SK-N-SH (cell line): ENCODE measurements at regions not wholly inside any gene's neighbourhood (a gene's known extent, or its start where the extent isn't known, plus 50 kb on each side); places are given as distances from the start of the nearest gene placed in this dataset.

ENCODE experiments used
- CTCF ChIA-PET: fragments of 300-600, 350-600 bp; formaldehyde crosslinking; extraction: SDS; loops from one replicate; lab custom pipeline; 2021; lab: Yijun Ruan, JAX
- POLR2A ChIA-PET: fragments of 350-600 bp; sonication (Branson Sonifier 250); formaldehyde crosslinking; extraction: SDS; loops from one replicate; lab custom pipeline; 2020; ENCODE audit warnings: antibody characterized with exemption, inconsistent platforms; lab: Yijun Ruan, JAX
- DNase-seq: peaks from one replicate; pipeline ENCODE4 v3.0.0; 2012
- H2AFZ ChIP-seq: fragments of 200-600 bp; sonication (generic); 2 replicates; pipeline ENCODE4 v1.8.1; 2016; ENCODE audit warnings: antibody characterized with exemption, mild to moderate bottlenecking, low read depth
- H3F3A ChIP-seq: fragments of 200-600 bp; sonication (generic); replicated peaks from 2 replicates; pipeline ENCODE3; 2016; ENCODE audit warnings: antibody characterized with exemption, mild to moderate bottlenecking; ENCODE audit not compliant: insufficient read depth
- H3K27ac ChIP-seq, 2 experiments: fragments of 200-500 bp in 1 of 2; fragments of 200-600 bp in 1 of 2; sonication (Bioruptor generic) in 1 of 2; sonication (generic), shearing (Covaris generic) in 1 of 2; 2 replicates each; pipeline versions ENCODE4 v1.5.1 to v1.6.1; 2014 to 2016; ENCODE audit warnings: low read depth in 2 of 2, inconsistent platforms in 1 of 2, low read length in 1 of 2, mild to moderate bottlenecking in 1 of 2, mixed read lengths in 1 of 2
- H3K27me3 ChIP-seq: fragments of 200-600 bp; sonication (generic), shearing (Covaris generic); 2 replicates; pipeline ENCODE4 v1.6.1; 2016; ENCODE audit warnings: mixed run types; ENCODE audit not compliant: insufficient read depth
- H3K36me3 ChIP-seq, 2 experiments: fragments of 200-500 bp in 1 of 2; fragments of 200-600 bp in 1 of 2; sonication (Bioruptor generic) in 1 of 2; sonication (generic) in 1 of 2; replicated peaks in 1 of 2; 2 replicates each; pipeline versions ENCODE3 to v1.5.1; 2014 to 2016; ENCODE audit warnings: low read length in 1 of 2, mild to moderate bottlenecking in 1 of 2; ENCODE audit not compliant: insufficient read depth in 2 of 2, control insufficient read depth in 1 of 2
- H3K4me1 ChIP-seq, 2 experiments: fragments of 200-500 bp in 1 of 2; fragments of 200-600 bp in 1 of 2; sonication (Bioruptor generic) in 1 of 2; sonication (generic), shearing (Covaris generic) in 1 of 2; 2 replicates each; pipeline versions ENCODE4 v1.5.1 to v1.6.1; 2014 to 2016; ENCODE audit warnings: low read depth in 1 of 2, low read length in 1 of 2, mixed run types in 1 of 2; ENCODE audit not compliant: insufficient read depth in 2 of 2, control insufficient read depth in 1 of 2
- H3K4me2 ChIP-seq: fragments of 200-600 bp; sonication (generic), shearing (Covaris generic); 2 replicates; pipeline ENCODE4 v1.6.1; 2017; ENCODE audit warnings: mixed run types
- H3K4me3 ChIP-seq, 2 experiments: fragments of 200-500 bp in 1 of 2; fragments of 200-600 bp in 1 of 2; sonication (Bioruptor generic) in 1 of 2; sonication (generic), shearing (Covaris generic) in 1 of 2; 2 replicates each; pipeline versions ENCODE4 v1.5.1 to v1.8.1; 2014 to 2016; ENCODE audit warnings: low read depth in 2 of 2, inconsistent platforms in 1 of 2, low read length in 1 of 2, mild to moderate bottlenecking in 1 of 2, mixed read lengths in 1 of 2, moderate library complexity in 1 of 2
- H3K79me2 ChIP-seq: fragments of 200-600 bp; sonication (generic); 2 replicates; pipeline ENCODE4 v1.8.1; 2017; ENCODE audit warnings: mild to moderate bottlenecking; ENCODE audit not compliant: insufficient read depth
- H3K9ac ChIP-seq: fragments of 200-600 bp; sonication (generic); 2 replicates; pipeline ENCODE4 v1.6.1; 2017; ENCODE audit warnings: mixed run types
- H3K9me2 ChIP-seq: fragments of 200-600 bp; sonication (generic); 2 replicates; pipeline ENCODE4 v1.6.1; 2017; ENCODE audit warnings: mixed run types
- H3K9me3 ChIP-seq: fragments of 200-600 bp; sonication (generic); 2 replicates; pipeline ENCODE4 v1.6.1; 2017; ENCODE audit warnings: mixed run types, mild to moderate bottlenecking, moderate library complexity
- H4K20me1 ChIP-seq: fragments of 200-600 bp; sonication (generic); 2 replicates; pipeline ENCODE4 v1.6.1; 2017; ENCODE audit warnings: mild to moderate bottlenecking, mixed run types; ENCODE audit not compliant: insufficient read depth
- CHD2 ChIP-seq: fragments of 150-350 bp; IDR thresholded peaks from 2 replicates; pipeline ENCODE4 v1.6.1; 2018; ENCODE audit warnings: low read length; ENCODE audit not compliant: partially characterized antibody
- CTCF ChIP-seq: fragments of 200-600 bp; sonication (generic); IDR thresholded peaks from 2 replicates; pipeline ENCODE4 v1.6.1; 2017; ENCODE audit warnings: antibody characterized with exemption, mild to moderate bottlenecking, moderate library complexity
- ELF1 ChIP-seq: IDR thresholded peaks from 2 replicates; pipeline ENCODE4 v1.4.0; 2012
- EZH2phosphoT487 ChIP-seq: fragments of 200-600 bp; sonication (generic); IDR thresholded peaks from 2 replicates; pipeline ENCODE4 v1.6.1; 2017; ENCODE audit warnings: low read depth, mixed run types, mild to moderate bottlenecking, antibody characterized with exemption, moderate library complexity, borderline replicate concordance
- FOXJ3 ChIP-seq: sonication (generic); formaldehyde crosslinking; IDR thresholded peaks from 2 replicates; pipeline ENCODE4 v1.5.1; 2020; ENCODE audit warnings: mild to moderate bottlenecking, missing genetic modification reagents
- FOXM1 ChIP-seq: IDR thresholded peaks from 2 replicates; pipeline ENCODE4 v1.4.0; 2012; ENCODE audit warnings: low read depth, mild to moderate bottlenecking
- MEF2A ChIP-seq: IDR thresholded peaks from 2 replicates; pipeline ENCODE4 v1.4.0; 2012; ENCODE audit warnings: low read depth, borderline replicate concordance
- MXI1 ChIP-seq: IDR thresholded peaks from 2 replicates; pipeline ENCODE4 v1.6.1; 2012; ENCODE audit warnings: mild to moderate bottlenecking, low read depth, low read length, improper control_type of control experiment
- NRF1 ChIP-seq: IDR thresholded peaks from 2 replicates; pipeline ENCODE4 v1.6.1; 2012; ENCODE audit warnings: low read depth, mild to moderate bottlenecking, low read length
- PBX3 ChIP-seq: IDR thresholded peaks from 2 replicates; pipeline ENCODE4; 2012
- POLR2AphosphoS5 ChIP-seq: IDR thresholded peaks from 2 replicates; pipeline ENCODE4 v1.6.1; 2012; ENCODE audit warnings: low read depth, low read length
- RCOR1 ChIP-seq: fragments of 150-350 bp; IDR thresholded peaks from 2 replicates; pipeline ENCODE4 v1.6.1; 2017; ENCODE audit warnings: antibody characterized with exemption, low read length
- SIN3A ChIP-seq: IDR thresholded peaks from 2 replicates; pipeline ENCODE4 v1.6.1; 2012; ENCODE audit warnings: low read depth, mild to moderate bottlenecking, low read length, moderate library complexity, borderline replicate concordance
- TAF1 ChIP-seq: IDR thresholded peaks from 2 replicates; pipeline ENCODE4 v1.6.1; 2012; ENCODE audit warnings: low read depth, mild to moderate bottlenecking, low read length, moderate library complexity, borderline replicate concordance
- TCF12 ChIP-seq: IDR thresholded peaks from 2 replicates; pipeline ENCODE4 v1.4.0; 2012
- TEAD4 ChIP-seq: IDR thresholded peaks from 2 replicates; pipeline ENCODE4 v1.4.0; 2012; ENCODE audit warnings: mild to moderate bottlenecking, borderline replicate concordance; ENCODE audit not compliant: insufficient read depth
- USF1 ChIP-seq: IDR thresholded peaks from 2 replicates; pipeline ENCODE4 v1.4.0; 2012; ENCODE audit warnings: low read depth, borderline replicate concordance
- USF2 ChIP-seq: fragments of 150-350 bp; IDR thresholded peaks from 2 replicates; pipeline ENCODE4 v1.6.1; 2017; ENCODE audit warnings: antibody characterized with exemption, low read length, low read depth, borderline replicate concordance
- ZBTB33 ChIP-seq: IDR thresholded peaks from 2 replicates; pipeline ENCODE4 v1.4.0; 2012; ENCODE audit warnings: low read depth, borderline replicate concordance
- WGBS: methylation state at CpG from one replicate; pipeline ENCODE4 v1.1.6; 2017; ENCODE audit warnings: low lambda C conversion rate; 5-methylcytosine and 5-hydroxymethylcytosine counted together

- Histone ChIP-seq H3K4me2 (no peak overlapping the region), H3F3A (no peaks in the 10 kb centered on the region), H3K27ac (no peak overlapping the region), H3K4me1 (no peaks in the 10 kb centered on the region), H3K36me3 (no peaks in the 10 kb centered on the region), H3K79me2 (no peaks in the 10 kb centered on the region), H3K9me2 (no peaks in the 10 kb centered on the region), H3K9me3 (no peaks in the 10 kb centered on the region), H3K4me3 (no peak overlapping the region), H3K27me3 (no peaks in the 10 kb centered on the region), H3K9ac (no peak overlapping the region), H4K20me1 (no peaks in the 10 kb centered on the region), H2AFZ (no peak overlapping the region)
- POLR2A ChIA-PET, result no interaction called here
- DNase-seq, result no peak
- no peak for TF ChIP-seq CHD2
- TF ChIP-seq SIN3A, result no peak
- TF ChIP-seq RCOR1, result no peak
- TF ChIP-seq TCF12, result no peak
- TF ChIP-seq FOXJ3 (CRISPR knock-in tag), result no peak
- no peak for TF ChIP-seq TAF1
- TF ChIP-seq MXI1, result no peak
- TF ChIP-seq FOXM1, result no peak
- TF ChIP-seq POLR2AphosphoS5, result no peak
- TF ChIP-seq USF1, result no peak
- no peak for TF ChIP-seq PBX3
- no peak for TF ChIP-seq NRF1
- TF ChIP-seq USF2, result no peak
- no peak for TF ChIP-seq MEF2A
- no peak for TF ChIP-seq ELF1
- TF ChIP-seq EZH2phosphoT487, result no peak
- no peak for TF ChIP-seq ZBTB33
- no peak for TF ChIP-seq TEAD4
- TF ChIP-seq CTCF, result no peak
- WGBS, result no CpG with 5 or more reads among the region's 1 CpG
- CTCF ChIA-PET, result no interaction called here
Measured at GRCh38 chr6:60991427-60992028, 1294.5 kb downstream of the KHDRBS2 start.
